GM12878 (cell line): ENCODE measurements at regions not wholly inside any gene's neighbourhood (a gene's known extent, or its start where the extent isn't known, plus 50 kb on each side); places are given as distances from the start of the nearest gene placed in this dataset.
A peak's percentile ranks its signal among the peaks of the same experiment; 100 is the strongest.

ENCODE experiments used
- ATAC-seq: fragments of 200-7000 bp; cut with Tn5 transposase; 3 replicates; pipeline ENCODE4 v1.9.1; 2020; ENCODE audit warnings: mild to moderate bottlenecking, moderate library complexity
- BruUV-seq: library from RNA; stranded (reverse); fragments of 400-500 nt; replicated peaks from 2 replicates; lab custom pipeline; 2021; lab: Mats Ljungman, UMichigan
- CTCF ChIA-PET: fragments of 300-600 bp; sonication (Branson Sonifier 250); formaldehyde crosslinking; extraction: SDS; loops from one replicate; lab custom pipeline; 2021; ENCODE audit warnings: inconsistent platforms; lab: Yijun Ruan, JAX
- POLR2A ChIA-PET: fragments of 350-600 bp; formaldehyde crosslinking; extraction: SDS; loops from one replicate; lab custom pipeline; 2021; ENCODE audit warnings: inconsistent platforms; lab: Charles Lee
- RAD21 ChIA-PET: fragments of 300-600 bp; sonication (Branson Sonifier 250); formaldehyde crosslinking; loops from one replicate; lab custom pipeline; 2023; ENCODE audit warnings: antibody characterized with exemption; ENCODE audit not compliant: unreplicated experiment; lab: Charles Lee
- SMC1A ChIA-PET: fragments of 300-600 bp; sonication (Branson Sonifier 250); formaldehyde crosslinking; loops from one replicate; lab custom pipeline; 2023; ENCODE audit not compliant: unreplicated experiment, uncharacterized antibody; lab: Charles Lee
- DNase-seq: peaks from one replicate; pipeline ENCODE4 v3.0.0-alpha.2; 2011; ENCODE audit warnings: low read depth, low spot score
- FAIRE-seq: peaks from 3 replicates; lab custom pipeline; 2011; peaks lifted over from hg19 to GRCh38; lab: Jason Lieb, UNC
- H2AFZ ChIP-seq: 2 replicates; pipeline ENCODE4 v1.6.0; 2011; ENCODE audit warnings: low read depth, low read length, control low read depth; ENCODE audit not compliant: control insufficient read depth
- H3K27ac ChIP-seq: 2 replicates; pipeline ENCODE4 v1.5.1; 2011; ENCODE audit warnings: control low read depth; ENCODE audit not compliant: control insufficient read depth, insufficient read depth
- H3K27me3 ChIP-seq, 2 experiments: replicated peaks in 1 of 2; 2 replicates each; pipeline versions ENCODE4 v1.6.0 to v1.6.1; 2011; ENCODE audit warnings: low read length in 1 of 2; ENCODE audit not compliant: control insufficient read depth in 2 of 2, insufficient read depth in 2 of 2
- H3K36me3 ChIP-seq, 2 experiments: 2 replicates each; pipeline ENCODE4 v1.5.1; 2011; ENCODE audit warnings: low read length in 1 of 2; ENCODE audit not compliant: control insufficient read depth in 2 of 2, insufficient read depth in 2 of 2
- H3K4me1 ChIP-seq: 2 replicates; pipeline ENCODE4 v1.6.1; 2011; ENCODE audit warnings: mild to moderate bottlenecking, low read length, moderate library complexity, mixed read lengths; ENCODE audit not compliant: control insufficient read depth, insufficient read depth
- H3K4me2 ChIP-seq: 2 replicates; pipeline ENCODE4 v1.6.0; 2011; ENCODE audit warnings: control low read depth; ENCODE audit not compliant: control insufficient read depth, insufficient read depth
- H3K4me3 ChIP-seq: fragments of 200-600 bp; sonication (generic); 2 replicates; pipeline ENCODE4 v1.5.1; 2016
- H3K79me2 ChIP-seq: 2 replicates; pipeline ENCODE4 v1.6.0; 2011; ENCODE audit warnings: low read length; ENCODE audit not compliant: control insufficient read depth, insufficient read depth
- H3K9ac ChIP-seq: 2 replicates; pipeline ENCODE4 v1.8.0; 2011; ENCODE audit warnings: low read length, control low read depth, mixed read lengths; ENCODE audit not compliant: control insufficient read depth, insufficient read depth
- H3K9me3 ChIP-seq: replicated peaks from 3 replicates; pipeline ENCODE4 v1.5.1; 2011; ENCODE audit warnings: mild to moderate bottlenecking, low read length; ENCODE audit not compliant: control insufficient read depth, insufficient read depth
- H4K20me1 ChIP-seq: 2 replicates; pipeline ENCODE4 v1.6.0; 2011; ENCODE audit not compliant: control insufficient read depth, insufficient read depth
- ATF3 ChIP-seq: IDR thresholded peaks from 2 replicates; pipeline ENCODE4 v1.6.1; 2011; ENCODE audit warnings: low read depth, mild to moderate bottlenecking, low read length, moderate library complexity, borderline replicate concordance; ENCODE audit errors: extremely low read depth
- LARP7 ChIP-seq: fragments of 450-650 bp; IDR thresholded peaks from 2 replicates; pipeline ENCODE4 v1.6.1; 2017; ENCODE audit warnings: mild to moderate bottlenecking
- MYB ChIP-seq: fragments of 150-350 bp; IDR thresholded peaks from 2 replicates; pipeline ENCODE4 v1.6.1; 2014; ENCODE audit warnings: mild to moderate bottlenecking, low read depth, low read length, borderline replicate concordance
- MYC ChIP-seq: IDR thresholded peaks from 2 replicates; pipeline ENCODE4 v1.6.1; 2011; ENCODE audit warnings: mild to moderate bottlenecking, low read length, moderate library complexity, inconsistent platforms; ENCODE audit not compliant: insufficient read depth, insufficient replicate concordance, insufficient read length, severe bottlenecking
- PML ChIP-seq: IDR thresholded peaks from 2 replicates; pipeline ENCODE4 v1.6.1; 2012; ENCODE audit warnings: low read length, inconsistent platforms
- SPI1 ChIP-seq: IDR thresholded peaks from 2 replicates; pipeline ENCODE4 v1.6.1; 2011; ENCODE audit warnings: low read depth, mild to moderate bottlenecking, low read length, moderate library complexity, borderline replicate concordance; ENCODE audit not compliant: insufficient read depth
- ZNF207 ChIP-seq: fragments of 450-650 bp; IDR thresholded peaks from 2 replicates; pipeline ENCODE4 v1.6.1; 2014; ENCODE audit warnings: antibody characterized with exemption, mild to moderate bottlenecking, borderline replicate concordance
- WGBS: methylation state at CpG from one replicate; pipeline ENCODE4 v1.1.6; 2016; ENCODE audit warnings: low lambda C conversion rate; ENCODE audit not compliant: insufficient replicate concordance, insufficient coverage; ENCODE audit errors: missing lambda C conversion rate; 5-methylcytosine and 5-hydroxymethylcytosine counted together
- in situ Hi-C: fragments of 300-500 bp; cut with MboI; formaldehyde crosslinking; loops from 9 replicates; pipeline ENCODE4 v1.14.3; 2018; ENCODE audit warnings: mixed read lengths
- intact Hi-C: fragments of 100-400 bp; cut with micrococcal nuclease; formaldehyde crosslinking; loops from one replicate; pipeline ENCODE4 v1.14.2; 2022; ENCODE audit not compliant: unreplicated experiment

- Histone ChIP-seq H3K4me2 (no peak overlapping the region), H4K20me1 (no peaks in the 10 kb centered on the region), H3K9me3 (no peaks in the 10 kb centered on the region), H3K9ac (no peak overlapping the region), H3K27me3 (no peaks in the 10 kb centered on the region), H3K4me1 (no peaks in the 10 kb centered on the region), H2AFZ (no peak overlapping the region), H3K27ac (no peak overlapping the region), H3K79me2 (no peaks in the 10 kb centered on the region), H3K4me3 (no peak overlapping the region), H3K36me3 (no peaks in the 10 kb centered on the region)
- no peak for DNase-seq
- no TSS peak for BruUV-seq
- ChIA-PET POLR2A (no interaction called here), SMC1A (no interaction called here), CTCF (no interaction called here), RAD21 (no interaction called here)
- WGBS, result 4% methylated on average over 2 of the region's 2 CpGs
- FAIRE-seq, result no peak
- in situ Hi-C loops, result no loop called here
- intact Hi-C loops, result no loop called here
- TF ChIP-seq ZNF207 (no peak), SPI1 (peak; percentile 84), MYC (no peak), LARP7 (no peak), PML (no peak)
- ATAC-seq, result peak; percentile 63
Observed at GRCh38 chr5:175281714-175282113, 162.3 kb downstream of the DRD1 start.

GRCh38 chr5:175281257-175281656, 162.7 kb downstream of the DRD1 start:
- 15% methylated on average over 4 of the region's 4 CpGs for WGBS
- H3K79me2 ChIP-seq, result no peaks in the 10 kb centered on the region
- no peaks in the 10 kb centered on the region for H3K4me1 ChIP-seq
- H3K36me3 ChIP-seq, result no peaks in the 10 kb centered on the region
- no peaks in the 10 kb centered on the region for H3K27me3 ChIP-seq
- ATAC-seq, result no peak
- H3K9ac ChIP-seq, result no peak overlapping the region
- in situ Hi-C loops, result no loop called here
- no peak overlapping the region for H2AFZ ChIP-seq
- ChIA-PET RAD21 (no interaction called here), CTCF (no interaction called here), SMC1A (no interaction called here), POLR2A (no interaction called here)
- H3K9me3 ChIP-seq, result no peaks in the 10 kb centered on the region
- no peaks in the 10 kb centered on the region for H4K20me1 ChIP-seq
- no peak for TF ChIP-seq ATF3
- TF ChIP-seq MYB, result no peak
- no peak overlapping the region for H3K4me3 ChIP-seq
- intact Hi-C loops, result no loop called here
- H3K4me2 ChIP-seq, result no peak overlapping the region
- DNase-seq, result no peak
- FAIRE-seq, result no peak
- BruUV-seq, result no TSS peak
- H3K27ac ChIP-seq, result no peak overlapping the region
